Panc1 (cell line): ENCODE measurements at regions not wholly inside any gene's neighbourhood (a gene's known extent, or its start where the extent isn't known, plus 50 kb on each side); places are given as distances from the start of the nearest gene placed in this dataset.

ENCODE experiments used
- ATAC-seq: fragments of 200-7000 bp; cut with Tn5 transposase; 2 replicates; pipeline ENCODE4 v1.9.1; 2020; ENCODE audit warnings: mild to moderate bottlenecking, moderate library complexity
- BruUV-seq: library from RNA; stranded (reverse); fragments of 400-500 nt; replicated peaks from 2 replicates; lab custom pipeline; 2021; lab: Mats Ljungman, UMichigan
- CTCF ChIA-PET: fragments of 300-600 bp; sonication (Branson Sonifier 250); formaldehyde crosslinking; loops from one replicate; lab custom pipeline; 2022; ENCODE audit warnings: antibody characterized with exemption; lab: Charles Lee
- POLR2A ChIA-PET: fragments of 300-600 bp; sonication (Branson Sonifier 250); formaldehyde crosslinking; loops from one replicate; lab custom pipeline; 2022; ENCODE audit warnings: antibody characterized with exemption; lab: Charles Lee
- DNase-seq: peaks from one replicate; pipeline ENCODE4 v3.0.0-alpha.2; 2010; ENCODE audit warnings: low read depth, low spot score
- H3K27ac ChIP-seq: 2 replicates; pipeline ENCODE4 v1.5.1; 2011; ENCODE audit warnings: mild to moderate bottlenecking, low read length, inconsistent platforms
- H3K27me3 ChIP-seq: fragments of 200-500 bp; sonication (Bioruptor generic); 2 replicates; pipeline ENCODE4 v1.6.0; 2014; ENCODE audit warnings: low read length, inconsistent platforms; ENCODE audit not compliant: control insufficient read depth, insufficient read depth
- H3K36me3 ChIP-seq: fragments of 200-500 bp; sonication (Bioruptor generic); 2 replicates; pipeline ENCODE4 v1.5.1; 2014; ENCODE audit warnings: inconsistent platforms, mild to moderate bottlenecking, low read length, moderate library complexity; ENCODE audit not compliant: control insufficient read depth, insufficient read depth
- H3K4me1 ChIP-seq: 2 replicates; pipeline ENCODE4 v1.5.1; 2011; ENCODE audit warnings: inconsistent platforms, mild to moderate bottlenecking, low read length, moderate library complexity; ENCODE audit not compliant: control insufficient read depth, insufficient read depth
- H3K4me3 ChIP-seq, 2 experiments: 2 replicates each; pipeline ENCODE4 v1.5.1; 2011 to 2012; ENCODE audit warnings: low read depth in 2 of 2, low read length in 2 of 2, mild to moderate bottlenecking in 2 of 2, inconsistent platforms in 1 of 2, moderate library complexity in 1 of 2
- H3K9me3 ChIP-seq: fragments of 200-500 bp; sonication (Bioruptor generic); 2 replicates; pipeline ENCODE4 v1.5.1; 2014; ENCODE audit warnings: low read depth, mild to moderate bottlenecking, inconsistent platforms, low read length, moderate library complexity; ENCODE audit not compliant: control insufficient read depth, insufficient read depth
- POLR2AphosphoS5 ChIP-seq: IDR thresholded peaks from 2 replicates; pipeline ENCODE4 v1.6.1; 2012; ENCODE audit warnings: mild to moderate bottlenecking, low read depth, low read length, moderate library complexity
- SIN3A ChIP-seq: IDR thresholded peaks from 2 replicates; pipeline ENCODE4 v1.6.1; 2012; ENCODE audit warnings: low read depth, mild to moderate bottlenecking, low read length, moderate library complexity, borderline replicate concordance; ENCODE audit not compliant: insufficient read depth
- TCF7L2 ChIP-seq: IDR thresholded peaks from 2 replicates; pipeline ENCODE4 v1.6.1; 2011; ENCODE audit warnings: mild to moderate bottlenecking, low read depth, low read length, inconsistent platforms
- in situ Hi-C: cut with HindIII; loops from 2 replicates; pipeline ENCODE4 v1.10.0; 2016; ENCODE audit warnings: low sequenced_read_pairs, low pct_unique_long_range_greater_than_20kb
- intact Hi-C: fragments of 100-400 bp; cut with micrococcal nuclease; formaldehyde crosslinking; loops from one replicate; pipeline ENCODE4 v1.10.0; 2022; ENCODE audit not compliant: unreplicated experiment
- TF ChIP-seq, protein P1 (sequence below): fragments of 450-650 bp; IDR thresholded peaks from 2 replicates; pipeline ENCODE4 v1.5.1; 2017; ENCODE audit warnings: mild to moderate bottlenecking
- TF ChIP-seq, protein P2 (sequence below), 2 experiments: IDR thresholded peaks; 2 replicates each; pipeline ENCODE4 v1.6.1; 2011 to 2012; ENCODE audit warnings: low read depth in 2 of 2, control low read depth in 1 of 2, low read length in 1 of 2, mild to moderate bottlenecking in 1 of 2, moderate library complexity in 1 of 2; ENCODE audit not compliant: insufficient read depth in 1 of 2

DNA sequence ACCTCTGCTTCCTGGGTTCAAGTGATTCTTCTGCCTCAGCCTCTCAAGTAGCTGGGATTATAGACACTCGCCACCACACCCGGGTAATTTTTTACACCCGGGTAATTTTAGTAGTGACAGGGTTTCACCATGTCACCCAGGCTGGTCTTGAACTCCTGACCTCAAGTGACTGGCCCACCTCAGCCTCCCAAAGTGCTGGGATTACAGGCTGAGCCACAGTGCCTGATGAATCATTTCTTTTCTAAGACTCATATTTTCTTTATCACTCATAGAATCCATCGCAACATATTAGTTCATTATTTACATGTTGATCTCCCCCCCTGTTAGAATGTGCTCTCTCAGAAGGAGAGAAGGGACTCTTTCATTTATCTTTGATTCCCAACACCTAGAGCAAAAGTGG lies 109.5 kb upstream of the PTPRG start:
- ATAC-seq (no peak), DNase-seq (no peak)
- no peaks in the 10 kb centered on the region for H3K9me3 ChIP-seq
- H3K4me1 ChIP-seq = no peaks in the 10 kb centered on the region
- H3K27me3 ChIP-seq = no peaks in the 10 kb centered on the region
- no peak overlapping the region for H3K27ac ChIP-seq
- in situ Hi-C loops (no loop called here), intact Hi-C loops (no loop called here)
- H3K36me3 ChIP-seq = no peaks in the 10 kb centered on the region
- TF ChIP-seq, protein P1, sequence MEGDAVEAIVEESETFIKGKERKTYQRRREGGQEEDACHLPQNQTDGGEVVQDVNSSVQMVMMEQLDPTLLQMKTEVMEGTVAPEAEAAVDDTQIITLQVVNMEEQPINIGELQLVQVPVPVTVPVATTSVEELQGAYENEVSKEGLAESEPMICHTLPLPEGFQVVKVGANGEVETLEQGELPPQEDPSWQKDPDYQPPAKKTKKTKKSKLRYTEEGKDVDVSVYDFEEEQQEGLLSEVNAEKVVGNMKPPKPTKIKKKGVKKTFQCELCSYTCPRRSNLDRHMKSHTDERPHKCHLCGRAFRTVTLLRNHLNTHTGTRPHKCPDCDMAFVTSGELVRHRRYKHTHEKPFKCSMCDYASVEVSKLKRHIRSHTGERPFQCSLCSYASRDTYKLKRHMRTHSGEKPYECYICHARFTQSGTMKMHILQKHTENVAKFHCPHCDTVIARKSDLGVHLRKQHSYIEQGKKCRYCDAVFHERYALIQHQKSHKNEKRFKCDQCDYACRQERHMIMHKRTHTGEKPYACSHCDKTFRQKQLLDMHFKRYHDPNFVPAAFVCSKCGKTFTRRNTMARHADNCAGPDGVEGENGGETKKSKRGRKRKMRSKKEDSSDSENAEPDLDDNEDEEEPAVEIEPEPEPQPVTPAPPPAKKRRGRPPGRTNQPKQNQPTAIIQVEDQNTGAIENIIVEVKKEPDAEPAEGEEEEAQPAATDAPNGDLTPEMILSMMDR = no peak
- TF ChIP-seq TCF7L2 (no peak), POLR2AphosphoS5 (no peak), SIN3A (no peak)
- TF ChIP-seq, protein P2, sequence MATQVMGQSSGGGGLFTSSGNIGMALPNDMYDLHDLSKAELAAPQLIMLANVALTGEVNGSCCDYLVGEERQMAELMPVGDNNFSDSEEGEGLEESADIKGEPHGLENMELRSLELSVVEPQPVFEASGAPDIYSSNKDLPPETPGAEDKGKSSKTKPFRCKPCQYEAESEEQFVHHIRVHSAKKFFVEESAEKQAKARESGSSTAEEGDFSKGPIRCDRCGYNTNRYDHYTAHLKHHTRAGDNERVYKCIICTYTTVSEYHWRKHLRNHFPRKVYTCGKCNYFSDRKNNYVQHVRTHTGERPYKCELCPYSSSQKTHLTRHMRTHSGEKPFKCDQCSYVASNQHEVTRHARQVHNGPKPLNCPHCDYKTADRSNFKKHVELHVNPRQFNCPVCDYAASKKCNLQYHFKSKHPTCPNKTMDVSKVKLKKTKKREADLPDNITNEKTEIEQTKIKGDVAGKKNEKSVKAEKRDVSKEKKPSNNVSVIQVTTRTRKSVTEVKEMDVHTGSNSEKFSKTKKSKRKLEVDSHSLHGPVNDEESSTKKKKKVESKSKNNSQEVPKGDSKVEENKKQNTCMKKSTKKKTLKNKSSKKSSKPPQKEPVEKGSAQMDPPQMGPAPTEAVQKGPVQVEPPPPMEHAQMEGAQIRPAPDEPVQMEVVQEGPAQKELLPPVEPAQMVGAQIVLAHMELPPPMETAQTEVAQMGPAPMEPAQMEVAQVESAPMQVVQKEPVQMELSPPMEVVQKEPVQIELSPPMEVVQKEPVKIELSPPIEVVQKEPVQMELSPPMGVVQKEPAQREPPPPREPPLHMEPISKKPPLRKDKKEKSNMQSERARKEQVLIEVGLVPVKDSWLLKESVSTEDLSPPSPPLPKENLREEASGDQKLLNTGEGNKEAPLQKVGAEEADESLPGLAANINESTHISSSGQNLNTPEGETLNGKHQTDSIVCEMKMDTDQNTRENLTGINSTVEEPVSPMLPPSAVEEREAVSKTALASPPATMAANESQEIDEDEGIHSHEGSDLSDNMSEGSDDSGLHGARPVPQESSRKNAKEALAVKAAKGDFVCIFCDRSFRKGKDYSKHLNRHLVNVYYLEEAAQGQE (IDR thresholded peaks at IDR 0.05; ENCODE audit: insufficient read depth in 1 of 2, low read depth in 2 of 2, low read length in 1 of 2) = no peak
- no peak overlapping the region for H3K4me3 ChIP-seq
- BruUV-seq = no TSS peak
- ChIA-PET CTCF (no interaction called here), POLR2A (no interaction called here)

DNA sequence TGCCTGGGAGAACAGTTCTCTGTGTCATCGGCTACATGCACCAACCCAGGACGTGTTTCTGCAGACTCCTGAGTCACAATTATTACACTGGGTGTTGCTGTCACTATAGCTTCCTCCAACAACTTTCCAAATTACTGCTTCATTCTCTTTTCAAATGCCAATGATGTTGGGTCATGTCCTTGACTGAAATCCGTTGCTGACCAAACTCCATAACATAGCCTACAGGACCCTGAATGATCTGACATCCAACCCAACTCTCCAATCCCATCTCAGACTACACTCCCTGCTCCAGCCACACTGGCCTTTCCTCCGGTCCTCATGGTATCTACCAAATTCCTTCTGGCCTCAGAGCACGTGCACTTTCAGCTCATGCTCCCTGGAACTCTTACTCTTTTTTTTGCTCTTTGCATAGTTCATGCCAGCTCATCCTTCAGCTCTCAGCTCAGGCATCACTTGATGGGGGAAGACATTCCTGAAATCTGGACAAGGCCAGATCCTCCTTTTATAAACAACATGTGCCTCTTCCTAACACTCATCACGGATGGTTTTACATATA lies 108.8 kb upstream of the PTPRG start:
- DNase-seq (no peak), ATAC-seq (no peak)
- in situ Hi-C loops (no loop called here), intact Hi-C loops (no loop called here)
- Histone ChIP-seq H3K9me3 (no peaks in the 10 kb centered on the region), H3K36me3 (no peaks in the 10 kb centered on the region), H3K4me1 (no peaks in the 10 kb centered on the region), H3K27me3 (no peaks in the 10 kb centered on the region), H3K4me3 (no peak overlapping the region), H3K27ac (no peak overlapping the region)
- BruUV-seq = no TSS peak
- POLR2A ChIA-PET = no interaction called here
- CTCF ChIA-PET = no interaction called here
- no peak for TF ChIP-seq POLR2AphosphoS5
- TF ChIP-seq TCF7L2 = no peak
- TF ChIP-seq, protein P2 (IDR thresholded peaks at IDR 0.05; ENCODE audit: insufficient read depth in 1 of 2, low read depth in 2 of 2, low read length in 1 of 2) = no peak
- TF ChIP-seq, protein P1 = no peak
- no peak for TF ChIP-seq SIN3A
